HEK293 (cell line): ENCODE measurements at regions not wholly inside any gene's neighbourhood (a gene's known extent, or its start where the extent isn't known, plus 50 kb on each side); places are given as distances from the start of the nearest gene placed in this dataset.

ENCODE experiments used
- CTCF ChIP-seq: fragments of 450-650 bp; formaldehyde crosslinking; IDR thresholded peaks from 2 replicates; pipeline ENCODE4 v1.5.1; 2016; ENCODE audit warnings: missing biosample characterization, missing genetic modification characterization
- EGR2 ChIP-seq: fragments of 450-650 bp; formaldehyde crosslinking; IDR thresholded peaks from 2 replicates; pipeline ENCODE4 v1.5.1; 2016; ENCODE audit warnings: low read depth, missing biosample characterization, missing genetic modification characterization
- KLF1 ChIP-seq: fragments of 450-650 bp; formaldehyde crosslinking; IDR thresholded peaks from 2 replicates; pipeline ENCODE4 v1.5.1; 2016; ENCODE audit warnings: missing biosample characterization, missing genetic modification characterization
- KLF8 ChIP-seq: fragments of 450-650 bp; formaldehyde crosslinking; IDR thresholded peaks from 2 replicates; pipeline ENCODE4 v1.5.1; 2016; ENCODE audit warnings: missing biosample characterization, missing genetic modification characterization
- KLF9 ChIP-seq: fragments of 450-650 bp; formaldehyde crosslinking; IDR thresholded peaks from 2 replicates; pipeline ENCODE4 v1.5.1; 2016; ENCODE audit warnings: missing biosample characterization, missing genetic modification characterization, low read depth
- REPIN1 ChIP-seq: fragments of 450-650 bp; formaldehyde crosslinking; IDR thresholded peaks from 2 replicates; pipeline ENCODE4 v1.5.1; 2017; ENCODE audit warnings: missing biosample characterization, missing genetic modification characterization, low read depth
- ZFP3 ChIP-seq: fragments of 450-650 bp; formaldehyde crosslinking; IDR thresholded peaks from 2 replicates; pipeline ENCODE4 v1.5.1; 2016; ENCODE audit warnings: low read depth, missing biosample characterization, missing genetic modification characterization
- ZFP37 ChIP-seq: fragments of 450-650 bp; formaldehyde crosslinking; IDR thresholded peaks from 2 replicates; pipeline ENCODE4 v1.5.1; 2016; ENCODE audit warnings: missing biosample characterization, missing genetic modification characterization
- ZNF112 ChIP-seq: fragments of 450-650 bp; formaldehyde crosslinking; IDR thresholded peaks from 2 replicates; pipeline ENCODE4 v1.5.0; 2017; ENCODE audit warnings: missing biosample characterization, missing genetic modification characterization
- ZNF133 ChIP-seq: fragments of 450-650 bp; formaldehyde crosslinking; IDR thresholded peaks from 2 replicates; pipeline ENCODE4 v1.5.1; 2016; ENCODE audit warnings: missing biosample characterization, missing genetic modification characterization
- ZNF292 ChIP-seq: fragments of 450-650 bp; formaldehyde crosslinking; IDR thresholded peaks from 2 replicates; pipeline ENCODE4 v1.5.1; 2016; ENCODE audit warnings: low read depth, missing biosample characterization, missing genetic modification characterization, borderline replicate concordance
- ZNF394 ChIP-seq: fragments of 450-650 bp; formaldehyde crosslinking; IDR thresholded peaks from 2 replicates; pipeline ENCODE4 v1.5.1; 2016; ENCODE audit warnings: missing biosample characterization, missing genetic modification characterization, mild to moderate bottlenecking, moderate library complexity, borderline replicate concordance
- ZNF416 ChIP-seq: fragments of 450-650 bp; formaldehyde crosslinking; IDR thresholded peaks from 2 replicates; pipeline ENCODE4 v1.5.1; 2016; ENCODE audit warnings: missing biosample characterization, missing genetic modification characterization
- ZNF473 ChIP-seq: fragments of 450-650 bp; formaldehyde crosslinking; IDR thresholded peaks from 2 replicates; pipeline ENCODE4 v1.5.1; 2017; ENCODE audit warnings: missing biosample characterization, missing genetic modification characterization
- ZNF549 ChIP-seq: fragments of 450-650 bp; IDR thresholded peaks from 2 replicates; pipeline ENCODE4 v1.5.1; 2018; ENCODE audit warnings: missing biosample characterization, missing genetic modification characterization, mild to moderate bottlenecking, inconsistent platforms, moderate library complexity
- ZNF571 ChIP-seq: fragments of 450-650 bp; formaldehyde crosslinking; IDR thresholded peaks from 2 replicates; pipeline ENCODE4 v1.5.0; 2017; ENCODE audit warnings: missing biosample characterization, missing genetic modification characterization
- ZNF624 ChIP-seq: fragments of 450-650 bp; formaldehyde crosslinking; IDR thresholded peaks from 2 replicates; pipeline ENCODE4 v1.5.1; 2017; ENCODE audit warnings: missing biosample characterization, missing genetic modification characterization
- ZNF645 ChIP-seq: fragments of 450-650 bp; formaldehyde crosslinking; IDR thresholded peaks from 2 replicates; pipeline ENCODE4; 2016; ENCODE audit warnings: missing biosample characterization, missing genetic modification characterization
- ZNF701 ChIP-seq: fragments of 450-650 bp; formaldehyde crosslinking; IDR thresholded peaks from 2 replicates; pipeline ENCODE4 v1.5.1; 2016; ENCODE audit warnings: missing biosample characterization, missing genetic modification characterization
- ZNF76 ChIP-seq: fragments of 450-650 bp; formaldehyde crosslinking; IDR thresholded peaks from 2 replicates; pipeline ENCODE4; 2016; ENCODE audit warnings: low read depth, missing biosample characterization, missing genetic modification characterization, borderline replicate concordance
- TF ChIP-seq, protein P1 (sequence below): fragments of 450-650 bp; formaldehyde crosslinking; IDR thresholded peaks from 2 replicates; pipeline ENCODE4 v1.5.0; 2017; ENCODE audit warnings: missing biosample characterization, missing genetic modification characterization, borderline replicate concordance
- TF ChIP-seq, protein P2 (sequence below): fragments of 450-650 bp; formaldehyde crosslinking; IDR thresholded peaks from 2 replicates; pipeline ENCODE4 v1.5.1; 2017; ENCODE audit warnings: missing biosample characterization, missing genetic modification characterization
- TF ChIP-seq, protein P3 (sequence below): fragments of 450-650 bp; formaldehyde crosslinking; conservative IDR thresholded peaks from 2 replicates; pipeline ENCODE4 v1.5.1; 2016; ENCODE audit warnings: low read depth, missing biosample characterization, missing genetic modification characterization
- TF ChIP-seq, protein P4 (sequence below): fragments of 450-650 bp; formaldehyde crosslinking; IDR thresholded peaks from 2 replicates; pipeline ENCODE4 v1.5.1; 2016; ENCODE audit warnings: missing biosample characterization, missing genetic modification characterization

DNA sequence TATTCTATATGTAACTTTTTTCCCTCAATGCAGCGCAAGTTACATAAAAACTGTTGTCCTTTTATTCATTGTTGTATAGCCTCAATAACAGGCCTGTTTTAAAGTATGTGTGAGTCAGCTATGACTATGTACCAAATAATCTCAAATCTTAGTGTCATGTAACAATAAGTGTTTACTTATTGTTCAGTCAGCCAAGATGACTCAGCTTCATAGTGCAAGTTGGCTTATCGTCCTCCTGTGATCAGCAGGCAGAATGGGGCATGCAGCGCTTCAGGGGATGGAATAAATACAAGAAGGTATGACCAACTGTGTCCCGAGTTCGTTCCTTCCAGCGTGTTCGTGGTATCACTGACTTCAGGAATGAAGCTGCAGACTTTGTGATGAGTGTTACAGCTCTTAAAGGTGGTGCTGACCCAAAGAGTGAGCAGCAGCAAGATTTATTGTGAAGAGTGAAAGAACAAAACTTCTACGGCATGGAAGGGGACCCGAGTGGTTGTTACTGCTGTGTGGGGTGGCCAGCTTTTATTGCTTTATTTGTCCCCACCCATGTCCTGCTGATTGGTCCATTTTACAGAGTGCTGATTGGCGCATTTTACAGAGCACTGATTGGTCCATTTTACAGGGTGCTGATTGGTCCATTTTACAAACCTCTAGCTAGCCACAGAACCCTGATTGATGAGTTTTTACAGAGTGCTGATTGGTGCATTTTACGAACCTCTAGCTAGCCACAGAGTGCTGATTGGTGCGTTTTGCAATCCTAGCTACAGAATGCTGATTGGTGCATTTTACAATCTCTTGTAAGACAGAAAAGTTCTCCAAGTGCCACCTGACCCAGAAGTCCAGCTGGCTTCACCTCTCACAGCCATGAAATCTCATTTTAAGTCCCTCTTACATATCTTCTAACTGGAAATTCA, 1016.0 kb downstream of the MCTP2 start (continued):
- no peak for TF ChIP-seq CTCF (tag by site-specific recombination)
- TF ChIP-seq, protein P1, sequence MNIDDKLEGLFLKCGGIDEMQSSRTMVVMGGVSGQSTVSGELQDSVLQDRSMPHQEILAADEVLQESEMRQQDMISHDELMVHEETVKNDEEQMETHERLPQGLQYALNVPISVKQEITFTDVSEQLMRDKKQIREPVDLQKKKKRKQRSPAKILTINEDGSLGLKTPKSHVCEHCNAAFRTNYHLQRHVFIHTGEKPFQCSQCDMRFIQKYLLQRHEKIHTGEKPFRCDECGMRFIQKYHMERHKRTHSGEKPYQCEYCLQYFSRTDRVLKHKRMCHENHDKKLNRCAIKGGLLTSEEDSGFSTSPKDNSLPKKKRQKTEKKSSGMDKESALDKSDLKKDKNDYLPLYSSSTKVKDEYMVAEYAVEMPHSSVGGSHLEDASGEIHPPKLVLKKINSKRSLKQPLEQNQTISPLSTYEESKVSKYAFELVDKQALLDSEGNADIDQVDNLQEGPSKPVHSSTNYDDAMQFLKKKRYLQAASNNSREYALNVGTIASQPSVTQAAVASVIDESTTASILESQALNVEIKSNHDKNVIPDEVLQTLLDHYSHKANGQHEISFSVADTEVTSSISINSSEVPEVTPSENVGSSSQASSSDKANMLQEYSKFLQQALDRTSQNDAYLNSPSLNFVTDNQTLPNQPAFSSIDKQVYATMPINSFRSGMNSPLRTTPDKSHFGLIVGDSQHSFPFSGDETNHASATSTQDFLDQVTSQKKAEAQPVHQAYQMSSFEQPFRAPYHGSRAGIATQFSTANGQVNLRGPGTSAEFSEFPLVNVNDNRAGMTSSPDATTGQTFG (tag by site-specific recombination), result no peak
- no peak for TF ChIP-seq ZNF133
- no peak for TF ChIP-seq ZNF549 (tag by site-specific recombination)
- TF ChIP-seq KLF1 (tag by site-specific recombination), result no peak
- TF ChIP-seq, protein P2, sequence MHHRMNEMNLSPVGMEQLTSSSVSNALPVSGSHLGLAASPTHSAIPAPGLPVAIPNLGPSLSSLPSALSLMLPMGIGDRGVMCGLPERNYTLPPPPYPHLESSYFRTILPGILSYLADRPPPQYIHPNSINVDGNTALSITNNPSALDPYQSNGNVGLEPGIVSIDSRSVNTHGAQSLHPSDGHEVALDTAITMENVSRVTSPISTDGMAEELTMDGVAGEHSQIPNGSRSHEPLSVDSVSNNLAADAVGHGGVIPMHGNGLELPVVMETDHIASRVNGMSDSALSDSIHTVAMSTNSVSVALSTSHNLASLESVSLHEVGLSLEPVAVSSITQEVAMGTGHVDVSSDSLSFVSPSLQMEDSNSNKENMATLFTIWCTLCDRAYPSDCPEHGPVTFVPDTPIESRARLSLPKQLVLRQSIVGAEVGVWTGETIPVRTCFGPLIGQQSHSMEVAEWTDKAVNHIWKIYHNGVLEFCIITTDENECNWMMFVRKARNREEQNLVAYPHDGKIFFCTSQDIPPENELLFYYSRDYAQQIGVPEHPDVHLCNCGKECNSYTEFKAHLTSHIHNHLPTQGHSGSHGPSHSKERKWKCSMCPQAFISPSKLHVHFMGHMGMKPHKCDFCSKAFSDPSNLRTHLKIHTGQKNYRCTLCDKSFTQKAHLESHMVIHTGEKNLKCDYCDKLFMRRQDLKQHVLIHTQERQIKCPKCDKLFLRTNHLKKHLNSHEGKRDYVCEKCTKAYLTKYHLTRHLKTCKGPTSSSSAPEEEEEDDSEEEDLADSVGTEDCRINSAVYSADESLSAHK (tag by site-specific recombination), result no peak
- TF ChIP-seq, protein P3, sequence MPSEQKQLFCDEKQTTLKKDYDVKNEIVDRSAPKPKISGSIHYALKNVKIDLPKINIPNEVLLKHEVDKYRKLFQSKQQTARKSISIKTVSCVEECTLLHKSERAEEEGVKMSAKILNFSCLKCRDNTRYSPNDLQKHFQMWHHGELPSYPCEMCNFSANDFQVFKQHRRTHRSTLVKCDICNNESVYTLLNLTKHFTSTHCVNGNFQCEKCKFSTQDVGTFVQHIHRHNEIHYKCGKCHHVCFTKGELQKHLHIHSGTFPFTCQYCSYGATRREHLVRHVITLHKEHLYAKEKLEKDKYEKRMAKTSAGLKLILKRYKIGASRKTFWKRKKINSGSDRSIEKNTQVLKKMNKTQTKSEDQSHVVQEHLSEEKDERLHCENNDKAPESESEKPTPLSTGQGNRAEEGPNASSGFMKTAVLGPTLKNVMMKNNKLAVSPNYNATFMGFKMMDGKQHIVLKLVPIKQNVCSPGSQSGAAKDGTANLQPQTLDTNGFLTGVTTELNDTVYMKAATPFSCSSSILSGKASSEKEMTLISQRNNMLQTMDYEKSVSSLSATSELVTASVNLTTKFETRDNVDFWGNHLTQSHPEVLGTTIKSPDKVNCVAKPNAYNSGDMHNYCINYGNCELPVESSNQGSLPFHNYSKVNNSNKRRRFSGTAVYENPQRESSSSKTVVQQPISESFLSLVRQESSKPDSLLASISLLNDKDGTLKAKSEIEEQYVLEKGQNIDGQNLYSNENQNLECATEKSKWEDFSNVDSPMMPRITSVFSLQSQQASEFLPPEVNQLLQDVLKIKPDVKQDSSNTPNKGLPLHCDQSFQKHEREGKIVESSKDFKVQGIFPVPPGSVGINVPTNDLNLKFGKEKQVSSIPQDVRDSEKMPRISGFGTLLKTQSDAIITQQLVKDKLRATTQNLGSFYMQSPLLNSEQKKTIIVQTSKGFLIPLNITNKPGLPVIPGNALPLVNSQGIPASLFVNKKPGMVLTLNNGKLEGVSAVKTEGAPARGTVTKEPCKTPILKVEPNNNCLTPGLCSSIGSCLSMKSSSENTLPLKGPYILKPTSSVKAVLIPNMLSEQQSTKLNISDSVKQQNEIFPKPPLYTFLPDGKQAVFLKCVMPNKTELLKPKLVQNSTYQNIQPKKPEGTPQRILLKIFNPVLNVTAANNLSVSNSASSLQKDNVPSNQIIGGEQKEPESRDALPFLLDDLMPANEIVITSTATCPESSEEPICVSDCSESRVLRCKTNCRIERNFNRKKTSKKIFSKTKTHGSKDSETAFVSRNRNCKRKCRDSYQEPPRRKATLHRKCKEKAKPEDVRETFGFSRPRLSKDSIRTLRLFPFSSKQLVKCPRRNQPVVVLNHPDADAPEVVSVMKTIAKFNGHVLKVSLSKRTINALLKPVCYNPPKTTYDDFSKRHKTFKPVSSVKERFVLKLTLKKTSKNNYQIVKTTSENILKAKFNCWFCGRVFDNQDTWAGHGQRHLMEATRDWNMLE (tag by site-specific recombination), result 0 out of 2 replicates have a peak, but pooled peaks have one; percentile 43
- no peak for TF ChIP-seq REPIN1
- TF ChIP-seq ZNF701, result no peak
- no peak for TF ChIP-seq ZNF76
- TF ChIP-seq KLF9 (tag by site-specific recombination), result no peak
- no peak for TF ChIP-seq EGR2 (tag by site-specific recombination)
- TF ChIP-seq ZNF112 (tag by site-specific recombination), result no peak
- no peak for TF ChIP-seq ZNF473
- 0 out of 2 replicates have a peak, but pooled peaks have one; percentile 61 for TF ChIP-seq ZFP37
- no peak for TF ChIP-seq ZFP3 (tag by site-specific recombination)
- TF ChIP-seq ZNF645 (tag by site-specific recombination), result no peak
- TF ChIP-seq KLF8 (tag by site-specific recombination), result peak; percentile 76
- TF ChIP-seq, protein P4, sequence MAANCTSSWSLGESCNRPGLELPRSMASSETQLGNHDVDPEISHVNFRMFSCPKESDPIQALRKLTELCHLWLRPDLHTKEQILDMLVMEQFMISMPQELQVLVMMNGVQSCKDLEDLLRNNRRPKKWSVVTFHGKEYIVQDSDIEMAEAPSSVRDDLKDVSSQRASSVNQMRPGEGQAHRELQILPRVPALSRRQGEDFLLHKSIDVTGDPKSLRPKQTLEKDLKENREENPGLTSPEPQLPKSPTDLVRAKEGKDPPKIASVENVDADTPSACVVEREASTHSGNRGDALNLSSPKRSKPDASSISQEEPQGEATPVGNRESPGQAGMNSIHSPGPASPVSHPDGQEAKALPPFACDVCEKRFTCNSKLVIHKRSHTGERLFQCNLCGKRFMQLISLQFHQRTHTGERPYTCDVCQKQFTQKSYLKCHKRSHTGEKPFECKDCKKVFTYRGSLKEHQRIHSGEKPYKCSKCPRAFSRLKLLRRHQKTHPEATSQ (tag by site-specific recombination), result no peak
- TF ChIP-seq ZNF292 (tag by site-specific recombination), result no peak
- TF ChIP-seq ZNF416 (tag by site-specific recombination), result no peak
- TF ChIP-seq ZNF571 (tag by site-specific recombination), result no peak
- TF ChIP-seq ZNF624 (tag by site-specific recombination), result no peak
- TF ChIP-seq ZNF394 (tag by site-specific recombination), result no peak
